Activated T-helper 17 cell treated with anti-CD3 and anti-CD28 coated beads, Interleukin-2, amount 50 U/mL, for 72 hours (primary cell): ENCODE measurements at regions not wholly inside any gene's neighbourhood (a gene's known extent, or its start where the extent isn't known, plus 50 kb on each side); places are given as distances from the start of the nearest gene placed in this dataset.
"Not testable (repeated sequence)": the region's sequence is repeated elsewhere in the genome, so short reads cannot be mapped to it uniquely, and the experiment has no call there.

Source experiments
- ATAC-seq: fragments of 150-1000 bp; cut with Tn5 transposase; replicated peaks from 2 replicates; pipeline ENCODE4 v1.10.0; 2021; ENCODE audit warnings: mild to moderate bottlenecking, moderate library complexity
- H3K27ac Mint-ChIP-seq: one replicate; pipeline ENCODE4 v1.8.0; 2022; ENCODE audit warnings: mixed read lengths
- H3K27me3 Mint-ChIP-seq: one replicate; pipeline ENCODE4 v1.8.0; 2022; ENCODE audit warnings: mixed read lengths
- H3K36me3 Mint-ChIP-seq: one replicate; pipeline ENCODE4 v1.8.0; 2022; ENCODE audit warnings: low read depth, mild to moderate bottlenecking, mixed read lengths
- H3K4me1 Mint-ChIP-seq: one replicate; pipeline ENCODE4 v1.8.0; 2022; ENCODE audit warnings: mixed read lengths
- H3K4me3 Mint-ChIP-seq: one replicate; pipeline ENCODE4 v1.8.0; 2022; ENCODE audit warnings: mild to moderate bottlenecking, mixed read lengths
- H3K9me3 Mint-ChIP-seq: one replicate; pipeline ENCODE4 v1.8.0; 2022; ENCODE audit warnings: mixed read lengths

DNA sequence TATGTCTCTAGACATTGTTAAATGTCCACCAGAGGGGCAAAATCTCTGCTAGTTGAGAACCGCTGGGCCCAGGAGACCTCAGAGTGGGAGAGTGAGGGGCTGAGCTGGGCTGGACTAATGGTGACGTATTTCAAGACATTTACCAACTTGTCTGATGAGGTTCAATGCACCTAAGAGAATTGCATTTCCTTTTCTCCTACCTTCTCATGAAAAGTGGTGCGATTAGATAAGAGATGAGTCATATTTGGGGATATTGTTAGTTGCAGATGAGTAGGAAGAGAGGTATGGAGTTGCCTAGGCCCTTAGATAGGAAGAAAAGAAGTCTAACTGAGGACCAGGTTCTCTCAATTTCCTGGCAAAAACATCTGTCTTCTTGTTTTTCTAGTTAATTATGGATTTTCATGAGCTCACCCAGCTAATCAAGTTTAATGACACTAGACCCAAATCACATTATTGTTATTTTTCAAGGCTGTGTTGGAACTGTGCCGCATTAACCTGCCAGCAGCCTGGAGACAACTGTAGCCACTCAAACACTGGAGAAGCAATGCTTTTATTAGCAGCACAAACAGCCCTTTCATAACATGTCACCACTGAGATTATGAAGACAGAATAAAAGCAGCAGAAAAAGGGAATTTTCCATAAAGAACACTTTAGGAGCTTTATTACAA is 144.2 kb downstream of the PDCD6IP start:
- no peak for ATAC-seq
- no peak overlapping the region for H3K4me3 Mint-ChIP-seq
- H3K27me3 Mint-ChIP-seq: peaks cover 11% of the 10 kb centered on the region
- no peaks in the 10 kb centered on the region for H3K4me1 Mint-ChIP-seq
- H3K27ac Mint-ChIP-seq: no peak overlapping the region
- no peaks in the 10 kb centered on the region for H3K36me3 Mint-ChIP-seq
- no peaks in the 10 kb centered on the region for H3K9me3 Mint-ChIP-seq

DNA sequence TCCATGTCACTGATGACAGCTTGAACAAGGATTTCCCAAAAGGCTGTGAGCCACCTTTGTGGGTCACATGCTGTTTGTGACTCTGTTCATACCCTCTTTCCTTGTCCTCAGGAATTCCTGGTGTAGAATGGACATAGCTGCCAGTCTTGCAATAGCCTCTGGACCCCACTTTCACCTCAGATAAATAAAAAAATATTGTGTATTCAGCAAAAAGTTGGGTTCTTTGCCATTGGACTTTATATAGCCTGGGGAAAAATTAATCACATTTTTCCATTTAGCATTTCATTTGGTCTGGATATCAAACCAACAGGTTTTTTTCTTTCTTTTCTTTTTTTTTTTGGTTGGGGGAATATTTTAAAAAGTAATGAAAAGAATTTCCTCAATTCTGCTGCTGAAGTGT is 144.8 kb downstream of the PDCD6IP start:
- H3K27me3 Mint-ChIP-seq: peaks cover 11% of the 10 kb centered on the region
- no peak overlapping the region for H3K4me3 Mint-ChIP-seq
- no peak for ATAC-seq
- no peaks in the 10 kb centered on the region for H3K4me1 Mint-ChIP-seq
- no peak overlapping the region for H3K27ac Mint-ChIP-seq
- H3K9me3 Mint-ChIP-seq: no peaks in the 10 kb centered on the region
- no peaks in the 10 kb centered on the region for H3K36me3 Mint-ChIP-seq

DNA sequence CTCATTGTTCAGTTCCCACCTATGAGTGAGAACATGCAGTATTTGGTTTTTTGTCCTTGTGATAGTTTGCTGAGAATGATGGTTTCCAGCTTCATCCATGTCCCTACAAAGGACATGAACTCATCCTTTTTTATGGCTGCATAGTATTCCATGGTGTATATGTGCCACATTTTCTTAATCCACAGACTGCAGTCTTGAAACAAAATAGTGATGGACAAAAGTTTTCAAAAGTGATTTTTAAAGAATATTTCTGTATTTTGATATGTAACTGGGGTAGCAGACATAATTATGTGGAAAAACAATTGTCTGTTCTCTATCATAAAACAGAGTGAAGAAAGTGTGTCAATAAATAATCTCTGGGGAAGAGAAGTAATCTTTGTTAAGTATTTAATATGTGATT is 148.2 kb downstream of the PDCD6IP start:
- H3K9me3 Mint-ChIP-seq, H3K27me3 Mint-ChIP-seq, H3K4me1 Mint-ChIP-seq, ATAC-seq, H3K36me3 Mint-ChIP-seq, H3K4me3 Mint-ChIP-seq, H3K27ac Mint-ChIP-seq: not testable (repeated sequence)

DNA sequence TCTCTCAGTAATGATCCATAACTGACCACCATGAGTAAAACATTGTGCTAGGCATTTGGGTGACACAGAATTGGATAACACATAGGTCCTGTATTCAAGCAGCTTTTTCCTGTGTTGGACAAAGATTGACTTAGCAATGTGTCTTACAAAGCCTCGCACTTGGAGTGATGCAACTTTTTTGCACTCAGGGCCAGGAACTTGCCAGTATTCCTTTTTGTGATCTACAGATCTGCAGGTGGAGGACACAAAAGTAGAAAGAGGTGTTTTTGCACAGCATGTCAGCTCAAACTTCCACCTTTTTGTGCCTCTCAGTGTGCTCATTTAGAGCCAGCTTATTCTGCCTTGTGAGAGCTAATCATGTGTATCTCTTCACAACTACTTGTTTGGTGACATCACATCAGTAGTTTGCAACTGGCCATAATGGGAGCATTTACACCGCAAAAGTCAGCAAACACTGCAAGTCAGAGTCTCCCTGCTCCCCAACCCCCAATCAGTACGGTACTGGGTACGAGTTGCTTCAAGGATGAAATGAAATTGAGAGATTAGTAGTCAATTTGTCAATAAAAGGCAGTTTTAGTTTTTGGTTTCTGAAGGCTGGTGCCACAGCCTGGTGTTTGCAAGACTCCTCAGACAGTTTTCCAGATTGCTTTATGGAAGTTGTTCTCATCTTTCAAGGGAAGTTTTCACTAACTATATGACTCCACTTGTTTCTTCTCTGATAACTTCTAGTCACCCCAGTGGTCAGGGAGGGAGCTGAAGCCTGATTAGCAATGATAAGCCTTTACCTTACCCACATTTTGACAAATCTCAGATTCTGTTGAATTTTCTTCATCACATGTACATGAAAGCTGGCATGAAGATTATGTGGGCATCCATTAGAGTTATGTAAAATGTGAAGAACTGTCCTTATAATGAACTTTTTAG is 149.1 kb downstream of the PDCD6IP start:
- Mint-ChIP-seq H3K9me3 (no peaks in the 10 kb centered on the region), H3K27ac (no peak overlapping the region), H3K27me3 (peaks cover 8% of the 10 kb centered on the region), H3K4me1 (no peaks in the 10 kb centered on the region), H3K4me3 (no peak overlapping the region), H3K36me3 (no peaks in the 10 kb centered on the region)
- ATAC-seq: no peak

DNA sequence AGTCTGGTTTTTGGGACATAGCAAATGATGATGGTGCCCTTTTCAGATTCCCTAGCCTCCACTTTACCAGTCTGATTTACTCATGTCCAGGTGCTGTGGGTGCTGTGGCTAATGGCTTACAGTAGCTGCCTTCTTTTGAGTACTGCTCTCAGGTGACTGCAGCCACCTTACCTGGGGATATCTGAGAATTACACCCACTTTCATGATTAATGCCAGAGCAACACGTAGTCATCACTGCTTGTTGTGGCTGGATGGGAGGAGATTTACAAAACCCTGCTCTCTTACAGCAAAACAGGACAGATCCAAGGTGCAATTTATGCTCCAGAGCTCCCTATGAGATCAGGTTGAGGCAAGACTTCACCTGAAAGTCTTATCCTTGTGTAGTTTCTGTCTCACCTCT is 150.6 kb downstream of the PDCD6IP start:
- Mint-ChIP-seq H3K4me1 (no peaks in the 10 kb centered on the region), H3K27me3 (peaks cover 8% of the 10 kb centered on the region), H3K27ac (no peak overlapping the region), H3K4me3 (no peak overlapping the region), H3K36me3 (no peaks in the 10 kb centered on the region), H3K9me3 (no peaks in the 10 kb centered on the region)
- ATAC-seq: no peak

DNA sequence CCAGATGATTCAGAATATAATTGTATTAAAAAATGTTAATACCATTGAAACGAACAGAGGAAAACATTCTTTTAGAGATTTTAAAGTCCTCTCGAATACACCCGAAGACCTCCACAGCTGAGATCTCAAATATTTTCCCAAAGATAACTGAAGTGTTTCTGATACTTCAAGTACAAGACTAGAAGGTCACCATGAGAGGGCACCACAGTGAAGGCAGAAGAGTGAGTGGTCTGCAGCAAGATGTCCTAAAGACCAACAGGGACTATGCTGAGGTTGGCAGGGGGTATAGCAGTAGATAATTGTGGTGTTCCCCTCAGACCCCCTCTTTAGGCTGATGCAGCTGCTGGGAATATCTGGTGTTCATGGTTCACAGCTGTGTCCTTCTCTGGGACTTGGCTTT is 156.5 kb downstream of the PDCD6IP start:
- no peaks in the 10 kb centered on the region for H3K27me3 Mint-ChIP-seq
- no peaks in the 10 kb centered on the region for H3K4me1 Mint-ChIP-seq
- H3K9me3 Mint-ChIP-seq: no peaks in the 10 kb centered on the region
- H3K27ac Mint-ChIP-seq: no peak overlapping the region
- no peak for ATAC-seq
- no peaks in the 10 kb centered on the region for H3K36me3 Mint-ChIP-seq
- H3K4me3 Mint-ChIP-seq: no peak overlapping the region

DNA sequence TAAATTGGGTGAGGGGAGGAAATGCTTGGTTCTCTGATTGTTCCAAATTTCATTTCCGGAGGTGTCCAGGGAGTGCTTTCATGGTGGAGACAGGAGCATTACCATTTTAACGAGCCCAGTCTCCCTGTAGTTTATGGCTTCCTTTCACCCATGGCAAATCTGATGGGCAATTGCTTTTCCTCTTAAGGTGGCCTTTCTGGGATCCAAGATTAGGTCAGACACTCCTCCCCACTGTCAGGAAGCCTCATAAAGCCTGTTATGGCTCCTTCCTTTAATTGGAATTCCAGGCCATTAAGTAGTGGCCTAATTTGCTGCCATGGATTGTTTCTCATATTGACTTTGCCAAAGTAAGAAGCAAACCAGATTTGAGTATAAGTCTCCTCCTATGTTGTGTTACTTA is 157.8 kb downstream of the PDCD6IP start:
- Mint-ChIP-seq H3K27me3 (no peaks in the 10 kb centered on the region), H3K36me3 (no peaks in the 10 kb centered on the region), H3K27ac (no peak overlapping the region), H3K4me3 (no peak overlapping the region), H3K9me3 (no peaks in the 10 kb centered on the region), H3K4me1 (no peaks in the 10 kb centered on the region)
- ATAC-seq: no peak

DNA sequence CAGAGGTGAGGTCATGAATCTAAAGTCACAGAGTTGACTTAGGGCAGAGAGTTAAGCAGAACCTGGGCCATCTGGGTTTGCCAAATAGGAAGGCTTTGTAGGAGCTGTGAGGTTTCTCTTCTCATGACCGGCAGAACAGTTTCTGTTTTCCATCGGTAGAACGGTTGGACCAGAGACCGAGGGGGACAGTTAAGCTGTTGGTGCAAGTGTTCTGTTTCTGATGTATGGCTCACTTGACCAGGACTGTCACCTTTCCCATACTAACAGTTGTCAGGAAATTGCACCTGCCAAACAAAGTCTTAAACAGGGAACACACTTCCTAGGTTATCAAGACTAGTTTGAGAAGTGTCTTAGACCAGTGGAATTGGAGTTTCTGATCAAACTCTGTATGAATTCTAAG is 158.3 kb downstream of the PDCD6IP start:
- H3K36me3 Mint-ChIP-seq: no peaks in the 10 kb centered on the region
- ATAC-seq: no peak
- H3K4me1 Mint-ChIP-seq: no peaks in the 10 kb centered on the region
- no peaks in the 10 kb centered on the region for H3K27me3 Mint-ChIP-seq
- no peak overlapping the region for H3K4me3 Mint-ChIP-seq
- H3K27ac Mint-ChIP-seq: no peak overlapping the region
- peaks cover 4% of the 10 kb centered on the region for H3K9me3 Mint-ChIP-seq

DNA sequence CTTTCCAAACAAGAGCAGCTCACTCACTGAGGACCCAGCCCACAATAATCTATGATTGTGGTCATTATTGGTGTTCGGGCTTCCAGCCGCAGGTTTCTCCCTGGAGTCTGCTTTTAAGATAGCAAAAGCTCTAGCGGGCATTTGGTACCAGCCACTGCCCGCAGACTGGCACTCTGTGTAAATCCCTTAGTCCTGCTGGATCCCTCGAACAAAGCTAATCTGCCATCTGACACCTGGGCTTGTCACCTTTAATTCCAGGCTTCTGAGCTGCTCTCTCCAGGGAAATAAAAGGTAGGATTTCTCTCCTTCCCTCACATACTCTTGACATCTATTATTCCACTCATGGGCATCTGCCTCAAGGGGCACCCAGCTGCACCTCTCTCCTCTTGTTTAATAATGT is 158.7 kb downstream of the PDCD6IP start:
- ATAC-seq: no peak
- H3K27ac Mint-ChIP-seq: no peak overlapping the region
- no peak overlapping the region for H3K4me3 Mint-ChIP-seq
- no peaks in the 10 kb centered on the region for H3K36me3 Mint-ChIP-seq
- H3K27me3 Mint-ChIP-seq: no peaks in the 10 kb centered on the region
- H3K9me3 Mint-ChIP-seq: peaks cover 4% of the 10 kb centered on the region
- no peaks in the 10 kb centered on the region for H3K4me1 Mint-ChIP-seq

DNA sequence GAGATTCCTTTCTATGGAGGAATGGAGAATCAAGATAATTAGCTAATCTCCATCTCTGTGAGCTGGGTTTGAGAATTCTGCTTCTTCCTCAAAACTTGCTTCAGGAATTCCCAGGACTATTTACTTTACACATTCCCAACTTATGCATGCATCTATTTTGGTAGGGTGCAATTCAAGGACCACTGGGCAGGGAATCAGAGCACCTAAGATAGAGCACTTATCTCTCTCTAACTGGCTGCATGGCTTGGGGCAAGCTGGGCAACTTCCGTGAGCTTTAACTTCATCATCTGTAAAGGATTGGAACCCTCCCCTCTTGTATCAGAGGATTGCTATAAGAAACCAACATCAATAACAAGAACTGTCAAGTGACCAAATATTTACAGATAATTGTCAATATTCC is 160.2 kb downstream of the PDCD6IP start:
- H3K4me1 Mint-ChIP-seq: no peaks in the 10 kb centered on the region
- ATAC-seq: no peak
- H3K27ac Mint-ChIP-seq: no peak overlapping the region
- H3K36me3 Mint-ChIP-seq: no peaks in the 10 kb centered on the region
- H3K27me3 Mint-ChIP-seq: no peaks in the 10 kb centered on the region
- H3K9me3 Mint-ChIP-seq: peaks cover 4% of the 10 kb centered on the region
- no peak overlapping the region for H3K4me3 Mint-ChIP-seq

DNA sequence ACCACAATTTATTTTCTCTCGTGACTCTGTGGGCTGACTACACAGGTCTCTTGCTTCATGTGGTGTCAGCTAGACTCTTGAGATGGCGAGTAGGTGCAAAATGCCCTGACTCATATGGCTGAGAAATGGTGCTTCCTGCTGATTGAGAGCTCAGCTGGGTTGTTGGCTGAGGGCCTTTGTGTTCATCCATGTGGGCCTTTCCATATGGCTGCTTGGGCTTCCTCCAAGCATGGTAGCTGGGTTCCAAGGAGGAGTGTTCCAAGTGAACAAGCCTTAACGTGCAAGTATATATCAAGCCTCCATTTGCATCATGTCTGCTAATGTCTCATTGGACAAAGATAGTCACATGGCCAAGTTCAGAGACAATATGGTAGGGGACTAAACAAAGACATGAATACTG is 164.0 kb downstream of the PDCD6IP start:
- Mint-ChIP-seq H3K4me1 (no peaks in the 10 kb centered on the region), H3K27me3 (no peaks in the 10 kb centered on the region), H3K9me3 (peaks cover 4% of the 10 kb centered on the region), H3K36me3 (no peaks in the 10 kb centered on the region), H3K27ac (no peak overlapping the region), H3K4me3 (no peak overlapping the region)
- ATAC-seq: no peak

DNA sequence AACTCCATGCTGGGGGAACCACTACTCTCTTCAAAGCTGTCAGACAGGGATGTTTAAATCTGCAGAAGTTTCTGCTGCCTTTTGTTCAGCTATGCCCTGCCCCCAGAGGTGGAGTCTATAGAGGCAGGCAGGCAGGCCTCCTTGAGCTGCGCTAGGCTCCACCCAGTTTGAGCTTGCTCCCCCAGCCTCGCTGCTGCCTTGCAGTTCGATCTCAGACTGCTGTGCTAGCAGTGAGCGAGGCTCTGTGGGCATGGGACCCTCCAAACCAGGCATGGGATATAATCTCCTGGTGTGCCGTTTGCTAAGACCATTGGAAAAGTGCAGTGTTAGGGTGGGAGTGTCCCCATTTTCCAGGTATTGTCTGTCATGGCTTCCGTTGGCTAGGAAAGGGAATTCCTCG is 171.8 kb downstream of the PDCD6IP start:
- H3K4me3 Mint-ChIP-seq, H3K36me3 Mint-ChIP-seq, H3K4me1 Mint-ChIP-seq, H3K9me3 Mint-ChIP-seq, H3K27ac Mint-ChIP-seq, ATAC-seq: not testable (repeated sequence)
- H3K27me3 Mint-ChIP-seq: peaks cover 22% of the 10 kb centered on the region

DNA sequence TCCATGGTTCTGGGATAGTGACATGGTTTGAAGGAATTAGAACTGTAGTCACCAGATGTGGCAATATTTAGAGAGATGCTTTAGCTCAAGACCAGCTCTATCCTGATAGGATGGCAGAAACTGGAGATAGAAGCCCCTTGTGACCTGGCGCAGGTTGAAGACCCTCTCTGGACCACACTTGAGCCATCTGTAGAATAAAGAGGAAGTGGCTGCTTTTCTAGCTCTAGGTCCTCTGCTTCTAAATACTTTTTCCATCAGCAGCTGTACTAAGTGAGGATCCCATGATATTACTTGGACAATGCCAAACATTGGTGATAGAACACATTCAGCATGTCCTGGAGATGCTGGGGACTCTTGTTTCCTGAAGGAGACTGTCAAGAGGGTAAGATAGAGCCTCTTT is 172.6 kb downstream of the PDCD6IP start:
- no peak overlapping the region for H3K27ac Mint-ChIP-seq
- ATAC-seq: no peak
- no peaks in the 10 kb centered on the region for H3K9me3 Mint-ChIP-seq
- H3K4me1 Mint-ChIP-seq: no peaks in the 10 kb centered on the region
- H3K36me3 Mint-ChIP-seq: no peaks in the 10 kb centered on the region
- H3K27me3 Mint-ChIP-seq: peaks cover 22% of the 10 kb centered on the region
- no peak overlapping the region for H3K4me3 Mint-ChIP-seq

DNA sequence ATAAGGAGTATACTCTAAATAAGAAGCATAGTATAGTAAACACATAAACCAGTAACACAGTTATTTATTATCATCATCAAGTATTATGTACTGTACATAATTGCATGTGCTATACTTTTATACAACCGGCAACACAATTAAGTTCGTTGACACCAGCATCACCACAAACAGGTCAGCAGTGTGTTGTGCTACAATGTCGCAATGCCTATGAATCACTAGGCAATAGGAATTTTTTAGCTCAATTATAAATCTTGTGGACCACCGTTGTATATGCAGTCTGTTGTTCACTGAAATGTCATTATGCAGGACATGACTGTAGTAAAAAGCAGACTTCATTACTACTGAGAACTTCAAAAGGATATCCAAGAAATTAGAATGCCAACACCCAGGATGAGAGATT is 177.0 kb downstream of the PDCD6IP start:
- Mint-ChIP-seq H3K4me3 (no peak overlapping the region), H3K27me3 (peaks cover 20% of the 10 kb centered on the region), H3K4me1 (no peaks in the 10 kb centered on the region), H3K9me3 (no peaks in the 10 kb centered on the region), H3K27ac (no peak overlapping the region), H3K36me3 (no peaks in the 10 kb centered on the region)
- no peak for ATAC-seq

DNA sequence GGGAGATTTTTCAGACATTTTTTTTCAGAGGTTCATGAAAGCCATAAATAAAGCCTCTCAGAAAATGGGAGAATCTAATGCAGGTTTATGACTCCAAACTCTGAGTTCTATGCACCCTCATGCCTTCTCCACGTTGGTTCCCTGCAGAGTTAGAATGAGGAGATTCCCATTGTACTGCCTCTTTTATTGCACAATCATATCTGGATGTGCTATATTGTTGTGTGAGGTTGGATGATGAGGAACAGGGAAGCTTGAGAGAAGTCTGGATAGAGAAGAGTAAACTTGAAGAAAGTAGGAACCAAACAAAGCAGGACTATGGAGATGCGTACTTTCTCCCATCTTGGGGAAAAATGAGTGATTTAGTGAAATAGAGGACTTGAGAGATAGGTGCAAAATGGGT is 178.8 kb downstream of the PDCD6IP start:
- Mint-ChIP-seq H3K36me3 (no peaks in the 10 kb centered on the region), H3K27me3 (peaks cover 9% of the 10 kb centered on the region), H3K4me1 (no peaks in the 10 kb centered on the region), H3K27ac (no peak overlapping the region), H3K4me3 (no peak overlapping the region), H3K9me3 (no peaks in the 10 kb centered on the region)
- no peak for ATAC-seq
